B cell (primary cell): ENCODE measurements at regions not wholly inside any gene's neighbourhood (a gene's known extent, or its start where the extent isn't known, plus 50 kb on each side); places are given as distances from the start of the nearest gene placed in this dataset.

Experiments used
- EZH2 ChIP-seq: IDR thresholded peaks from 2 replicates; pipeline ENCODE4 v1.6.1; 2012; ENCODE audit warnings: borderline replicate concordance, low read depth, mild to moderate bottlenecking, moderate library complexity, low read length; ENCODE audit not compliant: insufficient read depth, poor library complexity, severe bottlenecking
- TF ChIP-seq, protein P1 (sequence below): fragments of 200-600 bp; IDR thresholded peaks from one replicate; pipeline ENCODE4 v1.8.0; 2022; ENCODE audit warnings: antibody characterized with exemption, mild to moderate bottlenecking

DNA sequence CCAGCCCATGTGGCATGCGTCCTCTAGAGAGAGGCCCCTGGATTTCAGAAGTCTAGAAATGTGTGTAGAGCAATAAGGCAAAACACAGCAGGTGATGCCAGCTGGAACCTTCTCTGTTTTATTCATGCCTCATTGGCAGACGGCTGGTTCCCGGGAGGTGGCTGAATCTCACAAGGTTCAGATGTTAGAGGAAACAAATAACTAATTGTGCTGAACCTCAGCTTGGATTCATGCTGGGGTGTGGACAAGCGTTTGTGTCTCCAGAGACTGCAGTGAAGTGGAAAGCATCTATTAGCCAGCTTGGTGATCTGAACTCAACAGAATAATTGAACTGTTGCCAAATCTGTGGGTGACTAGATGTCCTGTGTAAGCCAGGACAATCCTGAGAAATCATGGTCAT is 131.1 kb upstream of the NR4A3 start:
- TF ChIP-seq, protein P1, sequence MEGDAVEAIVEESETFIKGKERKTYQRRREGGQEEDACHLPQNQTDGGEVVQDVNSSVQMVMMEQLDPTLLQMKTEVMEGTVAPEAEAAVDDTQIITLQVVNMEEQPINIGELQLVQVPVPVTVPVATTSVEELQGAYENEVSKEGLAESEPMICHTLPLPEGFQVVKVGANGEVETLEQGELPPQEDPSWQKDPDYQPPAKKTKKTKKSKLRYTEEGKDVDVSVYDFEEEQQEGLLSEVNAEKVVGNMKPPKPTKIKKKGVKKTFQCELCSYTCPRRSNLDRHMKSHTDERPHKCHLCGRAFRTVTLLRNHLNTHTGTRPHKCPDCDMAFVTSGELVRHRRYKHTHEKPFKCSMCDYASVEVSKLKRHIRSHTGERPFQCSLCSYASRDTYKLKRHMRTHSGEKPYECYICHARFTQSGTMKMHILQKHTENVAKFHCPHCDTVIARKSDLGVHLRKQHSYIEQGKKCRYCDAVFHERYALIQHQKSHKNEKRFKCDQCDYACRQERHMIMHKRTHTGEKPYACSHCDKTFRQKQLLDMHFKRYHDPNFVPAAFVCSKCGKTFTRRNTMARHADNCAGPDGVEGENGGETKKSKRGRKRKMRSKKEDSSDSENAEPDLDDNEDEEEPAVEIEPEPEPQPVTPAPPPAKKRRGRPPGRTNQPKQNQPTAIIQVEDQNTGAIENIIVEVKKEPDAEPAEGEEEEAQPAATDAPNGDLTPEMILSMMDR, result no peak
- TF ChIP-seq EZH2, result no peak
